HG02973 (cell line): ENCODE measurements at regions not wholly inside any gene's neighbourhood (a gene's known extent, or its start where the extent isn't known, plus 50 kb on each side); places are given as distances from the start of the nearest gene placed in this dataset.
A peak's percentile ranks its signal among the peaks of the same experiment; 100 is the strongest.

Experiments
- ATAC-seq: cut with Tn5 transposase; IDR thresholded peaks from one replicate; pipeline ENCODE4 v1.9.1; 2021; ENCODE audit warnings: moderate library complexity; ENCODE audit not compliant: unreplicated experiment

GRCh38 chr2:22270341-22270740 lies 1114.6 kb upstream of the KLHL29 start:
- no peak for ATAC-seq

- no peak for ATAC-seq
These were observed 1111.1 kb upstream of the KLHL29 start for GRCh38 chr2:22273853-22274252.

DNA sequence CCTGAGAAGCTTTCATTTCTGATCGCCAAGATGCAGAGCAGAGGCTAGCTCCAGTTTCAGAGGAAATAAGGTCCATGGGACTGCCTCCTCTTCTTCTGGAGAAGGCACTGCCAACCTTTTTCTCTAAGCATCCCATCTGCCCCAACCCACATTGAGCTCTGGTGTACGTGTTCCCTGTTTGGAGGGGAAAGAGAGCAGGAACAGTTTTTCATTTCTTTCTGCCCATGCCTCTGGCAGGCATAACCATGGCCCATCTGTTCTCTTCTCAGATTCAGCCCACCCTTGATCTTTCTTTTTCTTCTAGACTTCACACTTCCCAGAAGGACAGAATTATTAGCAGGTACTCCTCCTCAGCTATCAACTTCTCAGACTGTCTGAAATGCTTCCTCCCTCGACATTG lies 1110.3 kb upstream of the KLHL29 start:
- no peak for ATAC-seq

DNA sequence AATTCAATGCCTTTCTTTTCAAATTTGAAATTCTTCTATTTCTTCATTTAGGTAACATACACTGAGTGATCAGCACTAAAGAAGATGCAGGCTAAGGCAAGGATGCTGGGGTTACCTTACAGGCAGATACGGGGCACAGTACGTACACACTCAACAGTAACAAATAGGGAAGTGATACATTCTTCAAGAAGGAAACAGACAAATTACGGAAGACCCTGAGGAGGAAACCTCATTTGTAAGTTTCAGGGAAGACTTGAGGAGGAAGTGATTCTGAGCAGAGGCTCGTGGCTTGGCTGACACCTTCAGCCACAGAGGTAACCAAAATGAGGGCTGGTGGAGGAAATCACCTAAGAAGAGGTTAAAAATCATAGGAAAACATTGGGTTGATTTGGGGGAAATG lies 1108.3 kb upstream of the KLHL29 start:
- ATAC-seq = peak; percentile 73

- ATAC-seq = no peak
These were observed 1105.4 kb upstream of the KLHL29 start for GRCh38 chr2:22279541-22279940.

DNA sequence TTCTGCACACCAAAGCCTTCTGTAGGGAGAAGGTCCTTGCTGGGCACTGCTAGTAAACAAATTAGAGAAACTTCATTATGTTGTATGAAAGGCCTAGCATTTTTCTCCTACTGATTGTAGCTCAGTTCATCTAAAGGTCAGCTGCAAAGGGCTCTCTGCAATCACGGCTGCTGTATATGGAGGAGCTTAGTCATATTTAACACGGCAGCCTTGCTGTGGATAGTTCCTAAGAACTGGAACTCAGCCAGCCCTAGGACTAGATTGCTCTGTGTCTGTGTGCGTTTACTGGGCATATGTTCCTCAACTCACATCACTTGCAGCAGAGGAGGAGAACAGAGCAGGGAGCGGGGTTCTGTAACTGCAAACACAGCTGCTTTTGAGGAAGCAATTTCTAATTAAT lies 1103.9 kb upstream of the KLHL29 start:
- ATAC-seq = no peak

- ATAC-seq = no peak
These were observed 1102.8 kb upstream of the KLHL29 start for GRCh38 chr2:22282220-22282619.

GRCh38 chr2:22282916-22283315 lies 1102.1 kb upstream of the KLHL29 start:
- ATAC-seq = no peak

DNA sequence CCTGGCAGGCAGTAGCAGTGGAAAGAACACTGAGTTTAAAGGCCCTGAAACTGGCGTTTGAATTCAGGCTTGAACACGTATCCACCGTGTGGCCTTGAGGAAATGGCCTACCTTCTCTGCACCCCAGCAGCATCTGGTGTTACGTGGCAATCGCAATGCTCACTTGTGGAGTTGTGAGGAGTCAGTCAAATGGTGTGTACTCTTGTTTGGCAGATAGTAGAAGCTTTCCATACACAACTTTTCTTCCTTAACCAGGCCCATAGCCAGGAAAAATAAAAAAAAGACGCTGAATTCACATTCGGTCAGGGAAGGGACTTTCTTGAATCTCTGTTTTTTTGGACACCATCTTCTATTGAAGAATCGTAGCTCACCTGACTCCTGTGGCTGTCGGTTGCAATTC lies 1101.5 kb upstream of the KLHL29 start:
- ATAC-seq = no peak

GRCh38 chr2:22290302-22290701 lies 1094.7 kb upstream of the KLHL29 start:
- ATAC-seq = no peak

DNA sequence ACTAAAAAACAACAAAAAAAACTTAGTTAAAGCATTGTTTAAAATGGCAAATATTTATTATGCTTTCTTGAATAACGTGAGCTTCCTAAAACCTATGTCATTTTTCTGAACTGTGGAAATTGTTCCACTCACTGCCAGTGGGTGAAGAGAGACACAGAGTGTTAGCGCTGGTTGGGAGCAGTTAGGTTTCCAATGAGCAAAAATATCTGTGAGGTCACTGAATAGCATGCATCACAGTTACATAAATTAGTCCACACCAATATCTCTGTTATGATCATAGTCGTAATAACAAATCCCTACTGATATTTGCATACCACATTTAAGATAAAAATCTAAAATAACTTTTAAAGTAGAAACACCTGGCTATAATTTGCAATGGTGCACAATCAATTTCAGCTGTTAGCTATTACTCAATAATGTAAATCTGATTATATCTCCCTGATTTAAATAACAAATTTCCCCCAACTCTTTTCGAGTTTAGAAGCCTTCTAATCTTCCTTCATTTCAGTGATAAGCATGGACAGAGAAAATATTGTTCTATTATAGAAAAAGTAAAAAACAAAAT lies 1094.0 kb upstream of the KLHL29 start:
- no peak for ATAC-seq

DNA sequence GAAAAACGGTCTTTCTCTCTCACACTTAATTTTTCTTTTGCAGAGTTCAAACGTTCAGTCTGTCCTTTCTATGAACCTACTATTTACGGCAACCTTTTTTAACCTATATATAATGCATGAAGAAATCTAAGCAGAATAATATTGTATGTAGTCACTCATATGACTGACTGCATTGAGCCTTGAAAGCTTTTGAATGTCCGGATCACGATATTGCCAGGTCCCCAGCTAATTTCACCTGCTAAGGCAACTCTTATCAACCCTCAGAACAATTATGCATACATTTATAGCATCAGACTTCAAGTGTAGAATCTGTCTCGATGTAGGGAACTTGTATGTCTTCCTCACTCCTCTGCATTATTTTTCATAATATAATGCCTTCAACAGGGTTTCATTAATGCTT lies 1083.8 kb upstream of the KLHL29 start:
- ATAC-seq = no peak

- ATAC-seq = no peak
These were observed 1058.7 kb upstream of the KLHL29 start for GRCh38 chr2:22326250-22326649.

DNA sequence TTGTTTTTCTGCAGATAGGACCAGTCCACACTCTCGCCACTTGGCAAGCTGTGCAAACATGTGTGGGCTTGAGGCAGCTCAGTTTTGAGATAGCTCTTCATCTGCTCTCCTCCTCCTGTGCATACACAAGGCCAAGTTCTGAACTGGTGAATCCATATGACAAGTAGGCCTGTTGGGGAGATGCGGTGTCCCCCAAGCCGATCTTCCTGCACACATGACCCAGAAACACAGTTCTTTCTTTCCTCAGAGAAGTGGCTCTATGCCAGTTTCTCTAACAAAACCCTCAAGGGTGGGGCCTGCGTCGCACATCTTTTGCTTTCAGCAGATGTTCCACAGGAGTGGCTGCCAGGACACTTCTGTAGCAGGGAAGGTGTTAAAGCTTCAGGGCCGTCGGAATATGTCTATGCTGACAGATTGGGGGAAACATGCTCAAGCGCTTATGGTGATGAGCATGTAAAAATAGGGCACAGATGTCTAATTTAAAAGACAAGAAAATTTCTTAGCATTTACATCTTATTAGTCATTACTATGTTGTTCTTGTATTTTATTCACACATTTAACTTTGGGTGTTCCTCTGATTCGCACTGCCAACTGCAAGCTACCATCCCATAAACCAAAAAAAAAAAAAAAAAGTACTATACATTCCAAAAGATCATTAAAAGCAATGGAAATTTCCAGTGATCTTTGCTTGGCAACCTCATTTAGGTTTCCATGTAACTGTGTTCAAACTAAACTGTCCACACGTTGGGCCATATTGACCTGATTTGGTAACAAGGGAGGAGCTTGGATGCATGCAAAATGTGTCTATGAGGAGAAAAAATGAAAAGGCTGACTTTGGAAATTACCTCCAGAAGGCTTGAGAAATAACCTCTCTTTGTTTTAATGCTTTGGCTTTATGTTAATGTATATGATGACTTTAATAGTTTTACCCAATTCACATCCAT lies 1055.5 kb upstream of the KLHL29 start:
- no peak for ATAC-seq

DNA sequence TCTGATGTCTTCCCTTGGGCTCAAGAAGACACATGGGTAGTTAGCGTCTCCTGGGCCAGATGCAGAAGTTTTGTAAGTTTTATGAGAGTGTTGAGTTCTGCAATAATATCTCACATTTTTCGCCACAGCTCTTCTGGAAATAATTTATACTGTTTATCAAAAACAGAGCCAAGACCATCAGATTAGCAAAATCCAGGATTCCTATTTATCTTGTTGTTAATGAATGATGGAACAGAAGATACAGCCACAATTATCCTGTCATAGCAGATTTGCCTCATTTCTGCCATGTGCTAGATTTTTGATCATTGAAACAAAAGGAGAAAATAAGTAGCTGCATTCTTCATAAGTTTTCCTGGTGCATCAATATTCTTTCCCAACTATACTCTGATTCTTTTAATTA lies 1048.6 kb upstream of the KLHL29 start:
- ATAC-seq = no peak

GRCh38 chr2:22340716-22341115 lies 1044.3 kb upstream of the KLHL29 start:
- no peak for ATAC-seq

DNA sequence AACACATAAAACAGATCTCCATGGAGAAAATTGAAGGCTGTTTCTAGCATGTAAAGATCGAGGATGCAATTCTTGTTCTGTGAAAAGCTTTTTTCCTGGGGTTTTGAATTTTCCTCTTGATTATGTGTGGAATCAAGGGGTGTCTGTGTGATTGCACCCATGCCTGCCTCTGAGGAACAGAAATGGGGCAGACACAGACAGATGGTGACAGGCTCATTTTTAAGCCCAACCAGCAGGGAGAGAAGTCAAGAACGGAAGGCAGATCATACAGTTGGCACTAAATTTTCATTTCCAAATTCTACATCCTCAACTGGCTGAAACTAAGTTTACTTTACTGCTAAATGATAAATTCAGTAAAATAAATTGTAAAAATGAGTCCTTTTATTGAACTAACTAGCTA lies 1037.7 kb upstream of the KLHL29 start:
- no peak for ATAC-seq

DNA sequence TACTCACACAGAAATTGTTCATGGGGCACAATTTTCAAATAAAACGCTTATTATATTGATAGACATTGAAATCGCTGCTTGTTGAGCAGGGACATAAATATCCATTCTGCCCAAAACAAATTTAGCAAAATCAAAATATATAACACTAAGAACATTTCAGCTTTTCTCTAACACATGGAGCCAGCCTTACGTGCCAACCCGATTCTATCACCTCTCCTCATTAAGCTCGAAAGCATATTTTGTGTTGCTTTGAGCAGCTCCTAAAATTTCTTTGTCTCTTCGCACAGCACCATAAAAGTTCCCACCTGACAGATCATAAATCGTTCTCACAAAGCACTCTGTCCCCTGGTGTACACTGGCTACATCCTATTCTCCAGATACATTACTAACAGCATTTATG lies 1034.4 kb upstream of the KLHL29 start:
- ATAC-seq = no peak

- peak; percentile 87 for ATAC-seq
These were observed 1029.1 kb upstream of the KLHL29 start for GRCh38 chr2:22355816-22356433.

DNA sequence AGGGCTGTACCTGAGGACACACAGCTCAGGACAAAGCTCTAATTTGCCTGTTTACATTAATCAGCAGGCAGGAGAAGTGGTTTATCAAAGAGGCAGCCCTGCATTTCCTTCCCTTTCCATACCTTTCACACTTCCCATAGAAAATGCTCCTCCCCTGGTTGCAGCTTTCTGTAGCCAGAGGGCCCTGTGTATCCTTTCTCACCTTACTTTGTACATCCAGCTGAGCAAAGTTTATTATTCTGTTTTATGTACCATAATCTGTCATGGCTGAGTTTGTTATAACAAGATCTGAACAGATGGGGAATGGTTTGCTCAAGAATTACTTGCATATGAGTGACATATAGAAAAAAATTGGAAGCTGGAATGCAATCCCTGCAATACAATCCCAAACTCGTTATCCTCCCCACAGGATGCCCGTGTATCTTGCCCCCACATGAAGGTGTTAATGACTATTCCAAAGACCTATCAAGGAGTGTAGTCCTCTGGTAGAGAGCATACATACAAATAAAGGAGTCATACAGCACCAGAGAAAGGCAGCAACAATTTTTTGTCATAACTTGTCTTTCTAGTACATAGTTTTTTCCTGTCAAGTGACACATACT lies 1025.8 kb upstream of the KLHL29 start:
- no peak for ATAC-seq

DNA sequence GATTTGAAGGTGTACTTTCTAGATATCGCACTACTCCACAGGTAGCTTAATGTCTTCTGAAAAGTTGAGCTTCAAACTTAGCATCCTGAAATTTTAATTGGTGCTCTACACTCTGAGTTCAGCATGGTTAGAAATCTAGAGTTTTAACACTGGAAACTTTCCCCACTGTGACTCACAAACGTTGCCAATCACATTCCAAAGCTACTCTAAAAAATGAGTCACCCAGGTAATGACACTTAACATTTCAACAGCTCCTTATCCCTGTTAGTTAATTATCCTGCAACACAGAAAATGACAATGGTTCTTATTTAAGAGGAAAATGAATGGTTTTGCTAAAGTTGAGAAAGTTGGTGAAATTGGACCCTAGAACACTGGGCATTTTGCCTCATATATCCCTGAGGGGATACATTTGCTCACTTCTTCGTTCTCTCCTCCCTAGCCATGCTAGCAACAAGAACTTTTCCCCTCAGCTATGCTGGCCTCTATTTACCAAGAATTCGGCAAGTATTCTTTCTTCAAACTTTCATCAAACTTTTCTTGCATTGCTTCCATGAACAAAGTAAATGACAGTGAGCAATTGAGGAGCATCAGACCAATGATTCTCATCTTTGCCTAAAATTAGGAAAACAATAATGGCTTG lies 1024.1 kb upstream of the KLHL29 start:
- ATAC-seq = no peak
